GM21360 (cell line): ENCODE measurements at regions not wholly inside any gene's neighbourhood (a gene's known extent, or its start where the extent isn't known, plus 50 kb on each side); places are given as distances from the start of the nearest gene placed in this dataset.
"Not testable (repeated sequence)": the region's sequence is repeated elsewhere in the genome, so short reads cannot be mapped to it uniquely, and the experiment has no call there.

Experiments
- ATAC-seq: cut with Tn5 transposase; IDR thresholded peaks from one replicate; pipeline ENCODE4 v1.9.1; 2021; ENCODE audit warnings: mild to moderate bottlenecking, moderate library complexity; ENCODE audit not compliant: unreplicated experiment

GRCh38 chr5:92378966-92379611, 996.0 kb upstream of the ARRDC3 start:
- ATAC-seq, result no peak

DNA sequence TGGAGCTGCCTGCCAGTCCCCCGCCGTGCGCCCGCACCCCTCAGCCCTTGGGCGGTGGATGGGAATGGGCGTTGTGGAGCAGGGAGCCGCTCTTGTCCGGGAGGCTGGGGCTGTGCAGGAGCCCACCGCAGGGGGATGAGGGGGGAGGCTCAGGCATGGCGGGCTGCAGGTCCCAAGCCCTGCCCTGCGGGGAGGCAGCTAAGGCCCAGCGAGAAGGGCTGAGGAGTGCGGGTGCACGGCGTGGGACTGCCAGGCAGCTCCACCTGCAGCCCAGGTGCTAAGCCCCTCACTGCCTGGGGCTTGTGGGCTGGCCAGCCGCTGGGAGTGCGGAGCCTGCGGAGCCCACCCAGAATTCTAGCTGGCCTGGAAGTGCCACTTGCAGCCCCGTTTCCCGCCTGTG, 991.7 kb upstream of the ARRDC3 start:
- no peak for ATAC-seq

DNA sequence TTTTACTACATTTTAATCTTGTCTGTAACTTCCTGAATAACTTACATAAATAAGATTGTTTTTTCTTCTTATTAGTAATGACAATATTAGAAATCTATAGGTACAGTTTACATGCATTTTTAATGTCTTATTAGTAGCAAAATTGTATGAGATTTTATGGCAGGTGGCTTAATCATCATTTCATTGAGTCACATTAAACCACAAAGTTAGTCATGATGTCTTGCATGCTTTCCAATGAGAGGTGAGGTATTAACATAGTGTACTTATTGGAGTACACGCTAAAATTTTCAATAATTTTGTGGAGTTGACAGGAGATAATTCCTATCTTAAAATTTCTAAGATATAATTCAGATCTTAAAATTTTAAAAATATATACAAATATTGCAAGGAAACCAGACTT, 989.6 kb upstream of the ARRDC3 start:
- no peak for ATAC-seq

DNA sequence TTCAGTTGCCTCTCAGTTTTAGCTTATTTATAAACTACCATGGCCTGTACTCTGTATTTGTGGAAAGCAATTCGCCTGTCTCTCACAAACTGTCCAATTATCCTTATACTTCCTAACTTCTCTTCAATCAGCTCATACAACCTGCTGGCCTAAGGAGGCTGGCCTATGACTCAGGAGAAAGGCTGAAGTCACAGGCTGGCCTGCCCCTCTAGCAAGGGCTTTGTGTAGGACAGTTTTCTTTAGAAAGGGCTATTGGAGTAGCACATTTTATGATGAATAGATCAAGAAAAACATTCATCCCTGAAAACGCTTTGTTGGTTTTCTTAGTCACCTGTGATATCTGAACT, 988.7 kb upstream of the ARRDC3 start:
- no peak for ATAC-seq

GRCh38 chr5:92371171-92371888, 988.2 kb upstream of the ARRDC3 start:
- ATAC-seq, result no peak

GRCh38 chr5:92370032-92370431, 986.9 kb upstream of the ARRDC3 start:
- ATAC-seq, result no peak

GRCh38 chr5:92369587-92369986, 986.5 kb upstream of the ARRDC3 start:
- no peak for ATAC-seq

DNA sequence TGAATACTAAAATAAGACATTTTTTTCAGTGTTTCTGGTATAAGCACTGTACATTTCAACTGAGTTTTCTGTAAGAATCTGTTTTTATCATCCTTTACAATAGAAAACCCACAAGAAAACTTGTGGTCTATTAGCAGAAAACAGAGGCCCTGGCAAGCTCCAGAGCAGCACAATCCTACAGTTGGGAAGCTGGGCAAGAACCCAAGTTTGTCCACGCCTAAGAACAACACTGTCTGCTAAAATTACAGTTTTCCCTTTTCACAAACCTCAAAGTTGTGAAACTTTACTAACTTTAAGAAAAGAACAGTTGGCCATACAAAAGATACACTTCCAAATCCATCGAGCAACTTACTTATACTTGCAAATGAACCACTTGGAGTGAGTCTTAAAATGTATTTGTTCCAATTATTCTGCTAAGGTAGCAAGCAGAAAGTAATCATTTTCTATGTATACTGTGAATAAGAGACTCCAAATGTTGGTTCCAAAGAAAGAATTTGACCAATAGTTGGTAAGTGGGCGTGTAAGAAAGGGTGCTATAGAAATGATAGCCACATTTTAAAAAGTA, 982.0 kb upstream of the ARRDC3 start:
- ATAC-seq, result no peak

DNA sequence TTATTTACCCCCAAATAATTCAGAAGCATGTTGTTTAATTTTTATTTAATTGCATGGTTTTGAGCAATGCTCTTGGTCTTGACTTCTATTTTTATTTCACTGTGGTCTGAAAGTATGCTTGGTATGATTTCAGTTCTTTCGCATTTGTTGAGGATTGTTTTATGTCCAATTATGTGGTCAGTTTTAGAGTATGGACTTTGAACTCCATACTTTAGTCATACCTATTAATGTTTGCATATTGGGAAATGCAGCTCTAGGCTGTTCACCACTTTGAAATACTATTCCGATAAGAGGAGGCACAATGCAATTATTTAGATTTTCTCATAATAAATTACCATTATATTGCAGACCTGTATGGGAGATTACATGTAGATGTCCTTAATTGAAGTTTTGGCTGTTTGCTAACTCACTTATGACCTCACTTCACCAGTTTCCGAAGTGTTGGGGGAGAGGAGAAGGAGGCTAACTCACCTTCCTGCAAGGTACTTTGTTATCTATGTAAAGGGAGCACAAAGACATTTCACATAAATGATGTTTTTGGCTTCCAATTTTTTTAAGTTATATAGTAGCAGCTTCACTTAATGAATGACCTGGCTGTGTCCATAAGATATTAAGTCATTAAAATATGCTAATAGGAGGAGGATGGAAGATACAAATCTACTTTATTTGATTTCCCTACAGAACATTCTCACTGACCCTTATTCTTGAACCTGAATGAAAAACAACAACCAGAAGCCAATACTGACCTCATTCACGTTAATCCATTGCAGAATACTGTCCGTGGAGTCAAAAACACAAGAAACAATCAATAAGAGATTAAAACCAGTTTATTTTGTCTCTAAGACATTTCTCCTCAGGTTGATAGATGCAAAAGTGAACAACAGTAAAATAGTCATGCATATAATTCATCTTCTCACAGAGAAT, 970.3 kb upstream of the ARRDC3 start:
- ATAC-seq, result no peak

GRCh38 chr5:92337772-92338234, 954.7 kb upstream of the ARRDC3 start:
- ATAC-seq, result no peak

GRCh38 chr5:92332039-92332438, 948.9 kb upstream of the ARRDC3 start:
- no peak for ATAC-seq

GRCh38 chr5:92330365-92330764, 947.2 kb upstream of the ARRDC3 start:
- no peak for ATAC-seq

- no peak for ATAC-seq
Observed at GRCh38 chr5:92329759-92330158, 946.6 kb upstream of the ARRDC3 start.

DNA sequence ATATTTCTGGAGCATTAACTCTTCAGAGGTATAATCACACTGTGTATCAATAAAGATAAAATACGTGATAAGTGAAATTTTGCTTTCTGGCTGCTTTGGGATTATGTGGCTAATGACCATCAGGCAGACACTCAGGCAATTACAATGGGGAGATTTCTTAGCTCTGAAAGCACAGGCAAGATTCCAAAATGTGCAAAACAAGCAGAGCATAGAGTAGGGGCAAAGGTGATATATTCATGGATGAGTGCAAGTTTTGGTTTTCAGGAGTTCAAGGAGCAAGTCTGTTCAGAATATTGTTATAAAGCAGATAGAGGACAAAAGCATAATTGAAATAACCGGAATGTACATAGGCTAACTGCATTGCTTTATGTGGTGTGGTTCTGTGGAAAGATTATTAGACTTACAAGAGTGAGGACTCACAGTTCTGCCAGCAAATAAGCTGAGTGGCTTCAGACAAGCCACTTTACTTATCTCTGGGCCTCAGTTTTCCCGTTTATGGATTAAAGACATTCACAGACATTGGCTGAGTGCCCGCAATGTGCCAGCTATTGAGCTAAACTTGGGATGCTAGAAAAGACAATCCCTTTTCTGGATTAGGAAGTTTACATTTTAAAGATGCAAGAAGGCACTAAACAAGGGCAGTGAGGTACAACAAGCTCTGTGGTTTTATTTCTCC, 945.6 kb upstream of the ARRDC3 start:
- no peak for ATAC-seq

- ATAC-seq, result no peak
Observed at GRCh38 chr5:92320446-92320845, 937.3 kb upstream of the ARRDC3 start.

- ATAC-seq, result no peak
Observed at GRCh38 chr5:92313385-92313784, 930.3 kb upstream of the ARRDC3 start.

DNA sequence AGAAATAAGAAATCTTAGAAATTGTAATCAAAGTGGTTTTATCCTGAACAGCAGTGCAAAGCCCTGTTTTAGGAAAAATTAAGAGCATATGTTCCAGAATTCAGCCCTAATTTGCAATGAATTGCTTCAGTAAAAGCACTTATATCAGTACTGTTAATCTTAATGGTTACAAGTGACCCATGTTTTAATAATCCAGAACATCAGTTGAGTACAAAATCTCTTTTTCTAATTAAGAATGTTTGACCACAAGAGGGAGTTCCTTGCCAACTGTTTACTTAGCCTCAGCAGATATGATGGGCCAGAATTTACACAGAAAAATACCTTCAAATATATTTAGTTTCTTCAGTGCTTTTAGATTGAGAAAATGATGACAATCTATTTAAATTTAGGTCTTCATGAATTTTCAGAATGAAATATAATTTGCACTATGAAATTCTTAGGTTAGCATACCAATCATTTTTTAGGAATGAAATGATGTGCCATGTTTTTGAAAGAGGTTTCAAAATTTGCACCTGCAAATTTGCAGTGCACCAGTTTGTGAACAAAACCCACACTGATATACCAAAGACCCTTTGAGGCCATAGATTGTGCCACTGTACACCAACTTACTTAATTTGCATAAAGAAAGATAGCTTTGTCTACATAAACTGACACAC, 926.3 kb upstream of the ARRDC3 start:
- ATAC-seq, result no peak

GRCh38 chr5:92308679-92309078, 925.6 kb upstream of the ARRDC3 start:
- no peak for ATAC-seq

- ATAC-seq, result not testable (repeated sequence)
Observed at GRCh38 chr5:92302356-92302755, 919.2 kb upstream of the ARRDC3 start.

DNA sequence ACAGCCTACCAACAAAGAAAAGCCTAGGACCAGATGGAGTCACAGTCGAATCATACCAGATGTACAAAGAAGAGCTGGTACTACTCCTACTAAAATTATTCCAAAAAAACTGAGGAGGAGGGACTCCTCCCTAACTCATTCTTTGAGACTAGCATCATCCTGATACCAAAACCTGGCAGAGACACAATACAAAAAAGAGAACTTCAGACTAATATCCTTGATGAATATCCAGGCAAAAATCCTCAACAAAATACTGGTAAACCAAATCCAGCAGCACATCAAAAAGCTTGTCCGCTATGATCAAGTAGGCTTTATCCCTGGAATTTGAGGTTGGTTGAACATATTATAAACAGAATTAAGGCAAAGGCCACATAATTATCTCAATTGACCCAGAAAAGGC, 900.4 kb upstream of the ARRDC3 start:
- ATAC-seq, result no peak
